GM12891 (cell line): ENCODE measurements at regions not wholly inside any gene's neighbourhood (a gene's known extent, or its start where the extent isn't known, plus 50 kb on each side); places are given as distances from the start of the nearest gene placed in this dataset.
"Not testable (repeated sequence)": the region's sequence is repeated elsewhere in the genome, so short reads cannot be mapped to it uniquely, and the experiment has no call there.

Experiments used
- DNase-seq: peaks from one replicate; pipeline ENCODE4 v3.0.0; 2011; ENCODE audit warnings: low spot score; ENCODE audit not compliant: insufficient read length
- FAIRE-seq: peaks from 2 replicates; lab custom pipeline; 2011; peaks lifted over from hg19 to GRCh38; lab: Jason Lieb, UNC
- PAX5 ChIP-seq: IDR thresholded peaks from 2 replicates; pipeline ENCODE4 v1.6.1; 2011; ENCODE audit warnings: low read length, moderate library complexity, mild to moderate bottlenecking; ENCODE audit not compliant: insufficient read depth, severe bottlenecking
- POLR2A ChIP-seq: IDR thresholded peaks from 2 replicates; pipeline ENCODE4 v1.6.1; 2011; ENCODE audit warnings: low read depth, low read length, control low read depth
- POLR2AphosphoS5 ChIP-seq: IDR thresholded peaks from 2 replicates; pipeline ENCODE4 v1.6.1; 2011; ENCODE audit warnings: low read depth, low read length, control low read depth
- POU2F2 ChIP-seq: IDR thresholded peaks from 2 replicates; pipeline ENCODE4 v1.6.1; 2011; ENCODE audit warnings: low read depth, mild to moderate bottlenecking, control low read depth, low read length, moderate library complexity
- SPI1 ChIP-seq: IDR thresholded peaks from 2 replicates; pipeline ENCODE4 v1.6.1; 2011; ENCODE audit warnings: low read depth, low read length, control low read depth
- TAF1 ChIP-seq: IDR thresholded peaks from 2 replicates; pipeline ENCODE4 v1.6.1; 2011; ENCODE audit warnings: low read depth, low read length, control low read depth

DNA sequence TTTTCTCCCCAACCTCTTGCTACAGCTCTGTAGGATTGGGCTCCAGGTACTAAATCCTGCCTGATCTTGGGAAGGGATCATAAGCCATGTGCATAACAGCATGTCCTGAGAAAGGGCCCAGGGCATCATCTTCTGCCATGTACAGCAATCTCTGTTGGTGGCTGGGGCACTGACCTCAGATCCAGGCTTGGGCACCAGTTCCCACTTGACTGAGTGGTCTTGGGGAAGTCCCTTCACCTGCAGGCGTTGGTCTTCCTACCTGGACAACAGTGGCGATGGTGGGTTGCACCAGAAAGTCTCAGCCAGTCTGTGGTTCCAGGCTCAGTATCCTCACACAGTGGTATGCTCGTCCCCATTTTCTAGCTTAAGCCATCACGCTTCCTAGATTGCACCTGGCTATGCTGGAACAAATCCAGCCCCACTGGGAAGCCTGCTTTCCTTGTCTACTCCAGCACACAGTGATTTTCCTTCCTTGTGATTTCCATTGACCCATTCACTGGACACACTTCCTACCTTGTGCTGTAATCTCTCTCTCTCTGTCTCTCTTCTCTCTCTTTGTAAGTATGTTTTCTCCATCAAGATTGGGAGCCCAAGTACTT, 121.7 kb upstream of the PITX1 start:
- FAIRE-seq (no peak), DNase-seq (no peak)
- TF ChIP-seq TAF1 = no peak
- no peak for TF ChIP-seq PAX5
- no peak for TF ChIP-seq SPI1
- TF ChIP-seq POLR2AphosphoS5 = no peak
- TF ChIP-seq POLR2A = no peak
- no peak for TF ChIP-seq POU2F2

DNA sequence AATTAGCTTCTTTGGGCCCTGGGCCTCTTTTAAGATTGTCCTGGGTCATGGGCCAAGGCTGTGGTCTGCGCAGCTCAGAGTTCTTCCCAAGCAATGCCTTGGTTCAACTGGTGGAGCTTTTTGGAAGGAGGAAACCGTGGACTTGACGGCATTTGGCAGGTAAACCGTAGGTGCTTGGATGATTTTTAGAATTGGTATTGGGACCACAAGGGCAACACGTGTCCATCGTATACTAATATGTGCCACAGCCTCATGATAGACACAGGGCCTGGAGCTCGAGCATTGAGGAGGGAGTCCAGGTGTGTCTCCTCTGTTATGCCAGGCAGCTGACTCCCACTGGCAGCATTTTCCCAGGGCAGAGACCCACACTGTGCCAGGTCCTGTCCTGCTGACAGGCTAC, 120.9 kb upstream of the PITX1 start:
- DNase-seq (no peak), FAIRE-seq (no peak)
- TF ChIP-seq PAX5 (no peak), POLR2AphosphoS5 (no peak), TAF1 (no peak)

DNA sequence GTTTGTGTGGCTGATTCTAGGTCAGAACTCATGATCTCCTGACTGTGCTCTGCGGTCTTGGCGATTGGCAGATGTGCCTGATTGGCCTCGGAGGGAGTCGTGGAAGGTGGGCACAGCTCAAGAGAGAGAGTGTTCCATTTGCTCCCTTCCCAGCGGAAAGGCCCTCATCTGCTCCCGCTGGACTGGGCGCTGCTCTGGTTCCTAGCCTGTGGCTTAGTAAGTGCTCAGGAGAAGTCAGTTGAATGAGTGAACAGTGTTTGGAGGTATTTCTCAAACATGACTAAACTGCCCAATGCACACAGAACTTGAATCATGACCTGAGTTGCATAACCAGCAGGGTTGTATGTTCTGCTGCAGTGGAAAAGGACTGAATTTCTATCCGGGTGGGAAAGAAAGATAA, 120.2 kb upstream of the PITX1 start:
- no peak for TF ChIP-seq POU2F2
- TF ChIP-seq TAF1 = no peak
- no peak for TF ChIP-seq PAX5
- TF ChIP-seq POLR2A = no peak
- no peak for TF ChIP-seq SPI1
- TF ChIP-seq POLR2AphosphoS5 = no peak
- no peak for FAIRE-seq
- DNase-seq = no peak

DNA sequence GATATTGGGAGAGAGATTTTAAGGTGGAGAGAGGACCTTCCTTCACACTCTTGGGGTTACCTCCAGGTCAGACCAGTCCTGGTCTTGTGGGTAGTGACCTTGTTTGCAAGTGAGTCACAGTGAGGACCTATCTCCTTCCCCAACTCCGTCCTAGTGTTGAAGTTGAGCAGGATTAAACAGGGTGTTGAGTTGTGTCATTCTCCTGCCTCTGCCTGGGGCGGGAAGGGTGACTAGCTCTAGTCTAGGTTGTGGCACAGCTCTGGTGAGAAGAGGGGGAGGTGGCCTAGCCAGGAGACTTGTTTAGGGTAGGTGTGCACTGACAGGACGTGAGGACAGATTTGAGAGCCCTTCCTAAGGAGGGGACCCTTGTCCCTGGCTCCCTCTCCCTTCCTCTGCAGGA, 119.6 kb upstream of the PITX1 start:
- DNase-seq = no peak
- TF ChIP-seq TAF1 (no peak), POU2F2 (no peak), POLR2AphosphoS5 (no peak), POLR2A (no peak), SPI1 (no peak), PAX5 (no peak)
- FAIRE-seq = no peak

DNA sequence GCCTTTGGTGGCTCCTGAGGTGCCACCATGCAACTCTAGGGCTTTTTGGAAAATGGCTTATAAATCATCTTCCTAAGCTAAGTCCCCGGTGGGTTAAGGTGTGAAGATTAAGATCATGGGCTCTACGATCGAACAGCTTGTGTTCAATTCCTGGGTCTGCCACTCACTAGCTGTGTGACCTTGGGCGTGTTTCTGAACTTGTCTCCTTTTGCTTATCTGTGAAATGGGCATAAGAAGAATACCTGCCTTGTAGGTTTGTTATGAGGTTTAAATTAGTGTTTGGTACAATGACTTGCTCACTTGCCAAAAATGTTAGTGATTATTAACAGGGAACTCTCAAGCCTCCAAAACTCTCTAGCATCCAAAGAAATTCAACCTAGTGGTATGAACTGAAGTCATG, 119.2 kb upstream of the PITX1 start:
- FAIRE-seq = no peak
- TF ChIP-seq POU2F2 (no peak), TAF1 (no peak), POLR2AphosphoS5 (no peak), PAX5 (no peak), POLR2A (no peak), SPI1 (no peak)
- no peak for DNase-seq

DNA sequence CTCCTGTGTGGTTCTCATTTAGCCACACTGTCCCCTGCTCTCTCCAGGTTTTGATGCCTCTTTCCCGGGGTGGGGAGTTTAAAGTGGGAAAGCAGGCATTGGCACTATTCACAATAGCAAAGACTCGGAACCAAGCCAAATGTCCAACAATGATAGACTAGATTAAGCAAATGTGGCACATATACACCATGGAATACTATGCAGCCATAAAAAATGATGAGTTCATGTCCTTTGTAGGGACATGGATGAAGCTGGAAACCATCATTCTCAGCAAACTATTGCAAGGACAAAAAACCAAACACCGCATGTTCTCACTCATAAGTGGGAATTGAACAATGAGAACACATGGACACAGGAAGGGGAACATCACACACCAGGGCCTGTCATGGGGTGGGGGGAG, 117.6 kb upstream of the PITX1 start:
- DNase-seq, FAIRE-seq: not testable (repeated sequence)

DNA sequence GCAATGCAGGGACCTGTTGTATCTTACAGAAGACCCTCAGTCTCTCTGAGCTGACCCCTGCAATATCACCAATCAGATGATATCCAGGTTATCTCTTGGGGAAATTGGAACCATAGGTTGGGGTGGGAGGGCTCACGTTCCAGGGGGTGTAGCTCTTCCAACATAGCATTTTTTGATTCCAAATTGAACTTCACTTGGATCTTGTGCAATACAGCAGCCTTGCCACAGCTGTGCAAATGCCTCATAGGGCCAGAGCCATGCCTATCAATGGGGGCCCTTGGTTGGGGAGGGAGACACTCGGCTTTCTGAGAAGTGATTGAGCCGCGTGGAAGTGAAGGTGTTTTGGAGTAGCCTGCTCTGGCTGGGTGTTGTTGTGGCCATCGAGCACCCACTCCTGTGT, 117.2 kb upstream of the PITX1 start:
- TF ChIP-seq POLR2AphosphoS5 = no peak
- TF ChIP-seq POU2F2 = no peak
- no peak for TF ChIP-seq POLR2A
- no peak for TF ChIP-seq TAF1
- no peak for TF ChIP-seq SPI1
- no peak for TF ChIP-seq PAX5
- no peak for DNase-seq
- FAIRE-seq = no peak

DNA sequence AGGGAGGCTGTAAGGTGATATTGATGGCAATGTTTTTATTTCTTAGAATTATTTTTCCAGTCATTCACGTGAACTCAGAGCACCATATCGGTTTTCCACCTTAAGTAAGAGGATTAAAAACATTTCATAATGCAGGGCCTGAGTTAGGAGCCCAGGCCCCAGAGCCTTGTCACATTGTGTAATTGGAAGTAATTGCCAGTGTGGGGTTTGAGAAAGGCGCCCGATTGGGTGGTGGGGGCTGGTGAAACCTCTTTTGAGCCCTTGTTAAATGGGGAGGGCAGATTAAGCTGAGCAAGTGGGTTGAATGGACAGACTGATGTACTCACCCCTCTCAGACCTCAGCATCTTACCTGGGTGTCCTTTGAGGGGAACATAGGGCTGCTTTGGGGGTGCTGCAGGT, 116.7 kb upstream of the PITX1 start:
- FAIRE-seq = no peak
- DNase-seq = no peak
- TF ChIP-seq PAX5 (no peak), POLR2A (no peak), POLR2AphosphoS5 (no peak), SPI1 (no peak), TAF1 (no peak), POU2F2 (no peak)

DNA sequence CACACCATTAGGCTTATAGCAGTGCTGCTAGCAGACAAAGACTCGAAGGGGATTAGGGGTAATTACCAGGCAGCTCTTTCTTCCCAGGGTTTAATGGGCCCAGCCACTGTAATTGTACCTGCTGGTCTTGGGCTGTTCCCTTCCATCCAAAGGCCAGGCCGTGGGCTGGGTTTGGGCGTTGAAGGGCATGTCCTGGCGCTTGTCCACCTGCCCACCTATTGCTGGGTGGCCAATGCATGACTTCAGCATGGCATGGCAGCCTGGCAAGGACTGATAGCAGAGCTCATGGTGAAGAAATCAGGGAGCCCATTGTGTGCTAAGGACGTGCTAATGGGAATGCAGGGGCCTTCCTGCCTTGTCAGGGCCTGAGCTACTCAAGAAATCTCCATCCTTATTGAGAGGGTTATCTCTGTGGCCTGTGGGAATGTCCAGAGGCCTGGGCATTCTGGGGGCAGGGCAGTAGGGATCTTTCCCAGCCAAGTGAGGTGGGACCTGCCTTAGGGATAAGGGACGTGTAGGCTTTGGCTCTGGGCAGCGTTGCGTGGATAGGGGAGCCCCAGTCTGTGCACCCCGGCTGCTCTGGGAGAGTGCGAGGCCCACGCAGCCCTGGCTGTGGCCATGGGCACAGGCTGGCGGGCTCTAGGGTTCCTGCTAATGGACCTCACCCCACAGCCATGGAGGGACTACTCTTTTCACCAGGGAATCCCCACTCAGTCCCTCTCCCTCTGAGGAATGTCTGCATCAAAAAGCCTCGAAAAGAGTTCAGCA, 116.1 kb upstream of the PITX1 start:
- DNase-seq (no peak), FAIRE-seq (no peak)
- TF ChIP-seq SPI1 (no peak), POLR2A (no peak), POLR2AphosphoS5 (no peak), POU2F2 (no peak), PAX5 (no peak), TAF1 (no peak)

DNA sequence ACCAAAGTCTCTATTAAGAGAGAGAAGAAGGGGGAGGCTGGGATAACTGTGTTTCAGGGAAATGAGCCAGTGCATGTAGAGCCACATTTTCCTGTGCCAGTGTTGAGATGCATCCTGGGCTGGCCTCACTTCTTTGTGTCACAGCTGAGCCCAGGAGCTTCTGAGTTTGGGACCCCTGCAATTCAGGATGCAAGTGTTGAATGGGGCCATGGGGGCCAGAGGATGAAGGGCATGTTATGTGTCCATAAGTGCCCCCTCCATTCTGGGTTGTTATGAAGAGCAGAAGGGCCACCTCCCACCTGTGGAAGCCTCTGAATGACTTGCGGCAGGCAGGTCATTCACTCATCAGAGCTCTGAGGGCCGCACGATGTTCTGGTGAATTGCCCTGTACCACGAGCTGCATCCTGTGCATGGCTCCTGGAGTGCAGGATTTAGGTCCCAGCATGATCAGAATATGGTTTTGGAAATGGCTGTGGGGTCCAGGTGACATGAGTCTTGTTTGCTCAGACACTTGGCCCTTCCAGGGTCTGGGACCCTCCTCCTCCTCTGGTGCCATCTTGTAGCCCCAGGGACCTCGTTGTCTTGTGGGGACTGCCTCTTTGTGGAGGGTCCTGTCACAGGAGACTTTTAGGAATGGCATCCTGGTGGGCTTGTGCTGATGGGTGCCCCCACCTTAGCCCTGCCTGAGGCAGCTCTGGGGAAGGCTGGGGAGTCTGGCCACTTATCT, 115.4 kb upstream of the PITX1 start:
- no peak for DNase-seq
- TF ChIP-seq POU2F2 (no peak), POLR2A (no peak), PAX5 (no peak)
- no peak for FAIRE-seq
